Ammon's horn (tissue), 1 donor: ENCODE measurements at regions not wholly inside any gene's neighbourhood (a gene's known extent, or its start where the extent isn't known, plus 50 kb on each side); places are given as distances from the start of the nearest gene placed in this dataset.
A peak's percentile ranks its signal among the peaks of the same experiment; 100 is the strongest.
"Not testable (repeated sequence)": the region's sequence is repeated elsewhere in the genome, so short reads cannot be mapped to it uniquely, and the experiment has no call there.

Source experiments
- DNase-seq: peaks from one replicate; pipeline ENCODE4 v3.0.0-alpha.2; 2016; ENCODE audit warnings: low spot score

- no peak for DNase-seq
Measured at GRCh38 chr13:50274181-50274580, 258.9 kb downstream of the KCNRG start.

- no peak for DNase-seq
Measured at GRCh38 chr13:50275392-50276063, 260.3 kb downstream of the KCNRG start.

GRCh38 chr13:50276550-50276949 is 261.3 kb downstream of the KCNRG start:
- no peak for DNase-seq

GRCh38 chr13:50277127-50277526 is 261.9 kb downstream of the KCNRG start:
- DNase-seq: no peak

- DNase-seq: no peak
Measured at GRCh38 chr13:50277906-50278305, 262.7 kb downstream of the KCNRG start.

GRCh38 chr13:50280441-50280937 is 265.2 kb downstream of the KCNRG start:
- no peak for DNase-seq

GRCh38 chr13:50282016-50282415 is 266.8 kb downstream of the KCNRG start:
- DNase-seq: no peak

- no peak for DNase-seq
Measured at GRCh38 chr13:50283017-50283416, 267.8 kb downstream of the KCNRG start.

- no peak for DNase-seq
Measured at GRCh38 chr13:50284540-50284939, 269.3 kb downstream of the KCNRG start.

- DNase-seq: no peak
Measured at GRCh38 chr13:50285283-50285682, 270.0 kb downstream of the KCNRG start.

- DNase-seq: no peak
Measured at GRCh38 chr13:50286324-50286723, 271.1 kb downstream of the KCNRG start.

- DNase-seq: peak; percentile 6
Measured at GRCh38 chr13:50290186-50290585, 274.9 kb downstream of the KCNRG start.

- DNase-seq: no peak
Measured at GRCh38 chr13:50291611-50292010, 276.4 kb downstream of the KCNRG start.

GRCh38 chr13:50292081-50292480 is 276.8 kb downstream of the KCNRG start:
- DNase-seq: no peak

- DNase-seq: not testable (repeated sequence)
Measured at GRCh38 chr13:50294425-50294824, 279.2 kb downstream of the KCNRG start.

- DNase-seq: no peak
Measured at GRCh38 chr13:50299546-50300249, 284.5 kb downstream of the KCNRG start.

GRCh38 chr13:50303963-50304721 is 288.9 kb downstream of the KCNRG start:
- no peak for DNase-seq

GRCh38 chr13:50306156-50306555 is 290.9 kb downstream of the KCNRG start:
- DNase-seq: peak; percentile 30

- no peak for DNase-seq
Measured at GRCh38 chr13:50309318-50309717, 294.1 kb downstream of the KCNRG start.

- DNase-seq: no peak
Measured at GRCh38 chr13:50309882-50310594, 294.8 kb downstream of the KCNRG start.

GRCh38 chr13:50310734-50311133 is 295.5 kb downstream of the KCNRG start:
- DNase-seq: no peak

GRCh38 chr13:50318887-50319286 is 303.6 kb downstream of the KCNRG start:
- DNase-seq: no peak
